Activated CD4-positive, alpha-beta memory T cell treated with anti-CD3 and anti-CD28 coated beads, Interleukin-2, amount 10 ng/mL, durations not matched to agents 7 days and 5 days (primary cell): ENCODE measurements at regions not wholly inside any gene's neighbourhood (a gene's known extent, or its start where the extent isn't known, plus 50 kb on each side); places are given as distances from the start of the nearest gene placed in this dataset.
"Not testable (repeated sequence)": the region's sequence is repeated elsewhere in the genome, so short reads cannot be mapped to it uniquely, and the experiment has no call there.

ENCODE experiments used
- CTCF ChIA-PET: fragments of 350-600 bp; sonication (Branson Sonifier 250); formaldehyde crosslinking; loops from one replicate; lab custom pipeline; 2021; ENCODE audit warnings: antibody characterized with exemption, inconsistent platforms; lab: Charles Lee
- POLR2A ChIA-PET: fragments of 350-600 bp; sonication (Branson Sonifier 250); formaldehyde crosslinking; loops from one replicate; lab custom pipeline; 2021; ENCODE audit warnings: antibody characterized with exemption; lab: Charles Lee
- DNase-seq: peaks from one replicate; pipeline ENCODE4 v3.0.0-alpha.2; 2020
- H3K27ac Mint-ChIP-seq: one replicate; pipeline ENCODE4 v1.8.0; 2021; ENCODE audit warnings: mild to moderate bottlenecking, mixed read lengths
- H3K27me3 Mint-ChIP-seq: one replicate; pipeline ENCODE4 v1.8.0; 2021; ENCODE audit warnings: mixed read lengths
- H3K36me3 Mint-ChIP-seq: one replicate; pipeline ENCODE4 v1.8.0; 2021; ENCODE audit warnings: low read depth, mixed read lengths
- H3K4me1 Mint-ChIP-seq: one replicate; pipeline ENCODE4 v1.8.0; 2021; ENCODE audit warnings: mixed read lengths
- H3K4me3 Mint-ChIP-seq: one replicate; pipeline ENCODE4 v1.8.0; 2021; ENCODE audit warnings: mild to moderate bottlenecking, mixed read lengths
- H3K9me3 Mint-ChIP-seq: one replicate; pipeline ENCODE4 v1.8.0; 2021; ENCODE audit warnings: mixed read lengths

DNA sequence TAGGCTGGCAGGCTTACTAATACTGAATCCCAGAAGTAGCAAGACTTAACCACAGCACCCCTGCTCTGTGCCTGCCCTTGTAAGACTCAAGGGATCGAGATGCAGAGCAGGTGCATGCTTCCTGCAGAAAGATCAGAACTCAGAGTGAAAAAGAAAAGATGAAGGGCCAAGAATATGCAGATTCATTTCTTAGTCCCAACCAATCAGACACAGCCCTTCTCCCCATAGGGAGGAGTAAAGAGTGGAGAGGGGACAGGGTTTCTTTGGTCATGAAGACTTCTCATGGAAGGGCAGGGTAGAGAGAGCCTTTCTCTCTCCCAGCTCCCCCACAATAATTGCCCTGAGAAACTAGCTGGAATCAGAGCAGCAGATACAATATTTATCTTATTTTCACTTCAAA, 105.6 kb upstream of the MB21D2 start:
- Mint-ChIP-seq H3K4me1 (no peaks in the 10 kb centered on the region), H3K36me3 (no peaks in the 10 kb centered on the region), H3K27ac (no peak overlapping the region), H3K27me3 (peaks cover 2% of the 10 kb centered on the region), H3K9me3 (no peaks in the 10 kb centered on the region), H3K4me3 (no peak overlapping the region)
- CTCF ChIA-PET = no interaction called here
- POLR2A ChIA-PET = no interaction called here
- DNase-seq = no peak

DNA sequence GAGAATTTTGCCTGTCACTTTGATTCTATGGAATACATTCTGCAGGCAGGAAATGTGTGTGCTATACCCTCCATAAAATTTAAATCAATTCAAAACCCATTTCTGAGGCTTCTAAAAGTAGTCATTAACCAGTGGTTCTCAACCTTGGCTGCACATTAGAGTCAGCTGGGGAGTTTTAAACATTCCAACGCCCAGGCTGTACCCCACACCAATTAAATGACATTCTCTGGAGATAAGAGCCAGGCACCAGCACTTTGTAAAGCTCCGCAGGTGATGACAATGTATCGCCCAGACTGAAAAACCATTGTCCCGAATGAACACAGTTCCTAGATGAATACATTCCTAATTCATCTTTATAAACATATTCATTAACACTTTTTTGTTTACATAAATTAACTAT, 110.6 kb upstream of the MB21D2 start:
- peaks cover 2% of the 10 kb centered on the region for H3K27me3 Mint-ChIP-seq
- POLR2A ChIA-PET = no interaction called here
- H3K4me3 Mint-ChIP-seq = no peak overlapping the region
- H3K4me1 Mint-ChIP-seq = peaks cover 8% of the 10 kb centered on the region
- H3K36me3 Mint-ChIP-seq = no peaks in the 10 kb centered on the region
- CTCF ChIA-PET = no interaction called here
- DNase-seq = no peak
- no peaks in the 10 kb centered on the region for H3K9me3 Mint-ChIP-seq
- no peak overlapping the region for H3K27ac Mint-ChIP-seq

DNA sequence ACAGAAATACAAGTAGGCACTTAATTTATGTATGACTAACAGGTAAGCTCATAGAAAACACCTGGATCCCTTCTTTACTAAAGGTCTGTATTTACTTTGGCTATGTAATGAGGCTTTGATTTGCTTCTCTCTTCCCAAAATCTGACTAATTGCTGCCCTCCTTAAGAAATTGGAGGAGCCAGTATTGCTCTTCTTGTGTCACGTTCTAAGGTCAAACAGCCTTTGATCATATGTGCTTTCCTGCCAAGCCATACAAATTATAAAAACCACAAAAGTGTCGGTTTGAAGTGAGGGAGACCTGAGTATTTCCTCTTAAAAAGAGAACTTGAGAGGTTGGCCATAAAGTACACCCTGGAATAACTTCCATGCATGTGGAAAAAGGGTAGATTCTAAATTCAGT, 112.1 kb upstream of the MB21D2 start:
- Mint-ChIP-seq H3K36me3 (no peaks in the 10 kb centered on the region), H3K4me3 (no peak overlapping the region), H3K4me1 (peaks cover 8% of the 10 kb centered on the region), H3K27me3 (no peaks in the 10 kb centered on the region), H3K27ac (no peak overlapping the region), H3K9me3 (no peaks in the 10 kb centered on the region)
- ChIA-PET CTCF (no interaction called here), POLR2A (no interaction called here)
- DNase-seq = no peak

DNA sequence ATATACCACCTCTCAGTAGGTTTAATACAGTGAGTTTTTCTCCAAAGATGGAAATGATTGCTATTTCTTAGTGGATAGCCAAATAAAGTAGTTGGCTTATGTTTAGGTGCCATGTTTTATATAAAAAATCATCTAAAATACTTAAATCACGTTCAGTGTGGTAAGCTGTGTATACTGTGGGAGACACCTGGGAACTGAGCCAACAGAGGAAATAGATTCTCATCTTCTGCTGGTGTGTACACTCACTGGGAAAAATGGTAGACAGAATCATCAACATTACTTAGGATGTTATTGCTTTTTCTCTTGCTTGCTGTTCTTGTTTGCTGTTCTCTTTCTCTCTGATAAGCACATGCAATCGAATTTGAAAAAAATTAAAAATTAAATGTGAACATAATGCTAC, 112.6 kb upstream of the MB21D2 start:
- H3K27me3 Mint-ChIP-seq = no peaks in the 10 kb centered on the region
- H3K4me1 Mint-ChIP-seq = peaks cover 8% of the 10 kb centered on the region
- H3K27ac Mint-ChIP-seq = no peak overlapping the region
- no peak overlapping the region for H3K4me3 Mint-ChIP-seq
- H3K9me3 Mint-ChIP-seq = no peaks in the 10 kb centered on the region
- no peaks in the 10 kb centered on the region for H3K36me3 Mint-ChIP-seq
- CTCF ChIA-PET = no interaction called here
- POLR2A ChIA-PET = no interaction called here
- DNase-seq = no peak

DNA sequence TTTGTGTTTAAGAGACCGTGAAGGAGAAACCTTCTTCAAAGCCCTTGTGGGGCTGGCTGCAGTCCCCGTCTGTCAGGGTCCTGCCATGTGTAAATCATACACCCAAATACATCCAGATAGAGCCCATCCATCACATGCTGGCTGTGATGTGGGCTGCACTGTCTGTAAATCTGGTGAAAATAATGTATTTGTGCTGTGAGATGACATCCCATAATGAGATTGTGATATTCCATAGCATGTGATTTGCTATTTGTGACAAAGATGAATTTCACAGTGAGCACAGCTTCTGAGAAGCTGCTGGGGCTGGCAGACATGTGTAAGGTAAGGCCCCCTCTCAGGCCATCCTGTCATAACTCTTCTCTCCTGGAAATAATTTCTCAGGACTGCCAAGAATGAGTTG, 114.3 kb upstream of the MB21D2 start:
- Mint-ChIP-seq H3K4me3 (no peak overlapping the region), H3K36me3 (no peaks in the 10 kb centered on the region), H3K4me1 (peaks cover 8% of the 10 kb centered on the region), H3K27me3 (peaks cover 2% of the 10 kb centered on the region), H3K27ac (no peak overlapping the region), H3K9me3 (no peaks in the 10 kb centered on the region)
- CTCF ChIA-PET = interaction anchor here (1.3 to 1.8 kb wide), 2 partner anchors 9 to 215 kb away, joined by 3 to 9 read pairs; no protein-coding TSS in a partner anchor
- POLR2A ChIA-PET = no interaction called here
- DNase-seq = no peak

DNA sequence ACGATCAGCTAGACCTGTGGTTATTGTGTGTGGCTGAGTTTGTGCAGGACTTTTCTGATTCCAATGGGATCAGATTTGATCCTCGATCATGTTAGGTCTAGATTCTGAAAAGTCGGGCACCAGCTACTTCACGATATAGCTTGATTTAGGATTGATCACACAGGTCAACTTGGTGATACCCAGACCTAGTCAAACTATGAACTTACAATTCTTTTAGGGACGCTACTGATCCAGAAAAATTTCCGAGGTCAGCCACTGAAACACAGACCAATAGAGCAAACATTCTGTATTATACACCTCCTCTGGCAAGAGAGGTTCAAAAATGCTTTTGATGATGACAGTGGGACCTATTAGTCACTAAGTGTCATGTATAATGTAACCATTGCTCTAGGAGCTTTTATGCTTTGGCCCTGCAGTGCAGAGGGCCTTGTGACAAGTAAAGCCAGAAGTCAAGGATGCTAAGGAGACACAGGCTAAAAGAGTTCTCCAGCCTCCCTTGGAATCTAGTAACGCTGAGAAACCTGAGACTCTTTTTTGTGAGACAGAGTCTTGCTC, 115.6 kb upstream of the MB21D2 start:
- ChIA-PET CTCF (interaction anchor here (1.8 kb wide), 1 partner anchor 217 kb away, joined by 9 read pairs; no protein-coding TSS in a partner anchor), POLR2A (no interaction called here)
- Mint-ChIP-seq H3K4me1 (peaks cover 8% of the 10 kb centered on the region), H3K9me3 (peaks cover 5% of the 10 kb centered on the region), H3K36me3 (no peaks in the 10 kb centered on the region), H3K27me3 (peaks cover 2% of the 10 kb centered on the region), H3K27ac (no peak overlapping the region), H3K4me3 (no peak overlapping the region)
- no peak for DNase-seq

DNA sequence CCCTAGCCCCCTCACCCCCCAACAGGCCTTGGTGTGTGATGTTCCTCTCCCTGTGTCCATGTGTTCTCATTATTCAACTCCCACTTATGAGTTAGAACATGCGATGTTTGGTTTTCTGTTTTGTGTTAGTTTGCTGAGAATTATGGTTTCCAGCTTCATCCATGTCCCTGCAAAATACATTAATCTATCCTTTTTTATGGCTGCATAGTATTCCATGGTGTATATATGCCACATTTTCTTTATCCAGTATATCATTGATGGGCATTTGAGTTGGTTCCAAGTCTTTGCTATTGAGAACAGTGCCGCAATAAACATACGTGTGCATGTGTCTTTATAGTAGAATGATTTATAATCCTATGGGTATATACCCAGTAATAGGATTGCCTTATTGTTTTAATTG, 120.2 kb upstream of the MB21D2 start:
- POLR2A ChIA-PET, H3K4me1 Mint-ChIP-seq: not testable (repeated sequence)

DNA sequence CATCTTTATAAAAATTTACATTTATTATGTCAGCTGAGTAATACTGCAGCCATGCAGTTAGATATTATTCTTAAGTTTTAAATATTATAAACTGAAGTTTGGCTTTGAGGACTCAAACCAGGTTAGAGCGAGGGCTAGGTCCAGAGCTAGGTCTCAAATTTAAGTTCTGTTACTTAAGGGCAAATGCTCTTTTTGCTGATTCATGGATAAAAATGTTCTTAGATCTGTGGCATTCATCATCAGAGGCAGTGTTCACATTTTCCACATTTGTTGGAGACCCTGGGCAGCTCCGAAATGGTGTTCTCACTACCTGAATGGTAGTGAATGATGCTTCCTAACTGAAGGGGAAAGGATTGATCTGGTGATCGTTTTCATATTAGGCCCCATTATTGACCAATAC, 121.4 kb upstream of the MB21D2 start:
- H3K27me3 Mint-ChIP-seq = peaks cover 2% of the 10 kb centered on the region
- peaks cover 4% of the 10 kb centered on the region for H3K4me1 Mint-ChIP-seq
- ChIA-PET CTCF (interaction anchor here (0.6 to 8.6 kb wide), 3 partner anchors 151 to 289 kb away, joined by 3 to 198 read pairs (median 3); no protein-coding TSS in a partner anchor), POLR2A (interaction anchor here (1.0 kb wide), 1 partner anchor 146 kb away, joined by 3 read pairs; no protein-coding TSS in a partner anchor)
- no peak overlapping the region for H3K27ac Mint-ChIP-seq
- H3K4me3 Mint-ChIP-seq = no peak overlapping the region
- H3K9me3 Mint-ChIP-seq = peaks cover 5% of the 10 kb centered on the region
- H3K36me3 Mint-ChIP-seq = no peaks in the 10 kb centered on the region
- DNase-seq = no peak

More for the DNA sequence above, 120.2 kb upstream of the MB21D2 start:
- H3K27me3 Mint-ChIP-seq, H3K9me3 Mint-ChIP-seq, H3K36me3 Mint-ChIP-seq, H3K27ac Mint-ChIP-seq, H3K4me3 Mint-ChIP-seq, DNase-seq: not testable (repeated sequence)
- CTCF ChIA-PET = interaction anchor here (8.6 kb wide), 1 partner anchor 223 kb away, joined by 198 read pairs; no protein-coding TSS in a partner anchor

DNA sequence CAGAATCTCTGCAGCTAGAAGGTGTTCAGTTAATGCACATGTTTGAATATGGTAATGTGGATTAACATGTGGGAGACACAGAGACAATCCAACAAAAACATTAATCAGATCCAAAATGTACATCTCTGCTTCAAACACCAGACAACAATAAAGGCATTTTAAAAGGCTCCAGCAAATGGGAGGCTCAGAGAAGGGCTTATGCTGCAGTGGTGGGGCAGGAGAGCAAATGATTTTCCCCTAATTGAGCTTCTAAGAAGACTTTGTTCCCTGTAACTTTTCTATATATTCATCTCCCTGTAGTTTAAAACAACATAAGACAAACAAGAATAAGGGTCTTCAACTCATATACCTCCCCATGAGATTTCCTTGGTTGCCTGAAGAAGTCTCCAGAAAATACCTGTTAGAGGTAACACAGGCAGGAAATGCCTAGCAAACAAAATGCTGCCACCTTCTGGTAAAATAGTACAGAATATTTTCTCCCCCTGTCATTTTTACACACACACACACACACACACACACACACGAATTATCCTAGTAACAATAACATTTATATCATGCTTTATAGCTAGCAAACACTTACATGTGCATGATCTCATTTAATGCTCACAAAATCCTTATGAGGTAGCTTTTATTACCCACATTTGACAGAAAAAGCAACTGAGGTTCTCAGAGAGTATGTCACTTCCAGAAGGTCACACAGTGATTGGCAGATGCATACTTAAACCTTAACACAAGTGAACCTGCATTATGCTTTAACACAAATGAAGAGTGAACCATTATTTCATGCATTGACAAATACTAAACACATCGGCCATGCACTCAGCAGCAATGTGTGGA, 123.4 kb upstream of the MB21D2 start:
- ChIA-PET POLR2A (interaction anchor here (0.9 to 1.5 kb wide), 3 partner anchors 124 to 228 kb away, joined by 3 to 6 read pairs (median 4); partner anchors contain the start of gene MB21D2), CTCF (interaction anchor here (0.6 to 8.6 kb wide), 30 partner anchors 9 to 532 kb away, joined by 3 to 198 read pairs (median 4); no protein-coding TSS in a partner anchor)
- Mint-ChIP-seq H3K4me3 (no peak overlapping the region), H3K36me3 (no peaks in the 10 kb centered on the region), H3K27me3 (no peaks in the 10 kb centered on the region), H3K27ac (no peak overlapping the region), H3K9me3 (peaks cover 5% of the 10 kb centered on the region), H3K4me1 (peaks cover 4% of the 10 kb centered on the region)
- DNase-seq = no peak

DNA sequence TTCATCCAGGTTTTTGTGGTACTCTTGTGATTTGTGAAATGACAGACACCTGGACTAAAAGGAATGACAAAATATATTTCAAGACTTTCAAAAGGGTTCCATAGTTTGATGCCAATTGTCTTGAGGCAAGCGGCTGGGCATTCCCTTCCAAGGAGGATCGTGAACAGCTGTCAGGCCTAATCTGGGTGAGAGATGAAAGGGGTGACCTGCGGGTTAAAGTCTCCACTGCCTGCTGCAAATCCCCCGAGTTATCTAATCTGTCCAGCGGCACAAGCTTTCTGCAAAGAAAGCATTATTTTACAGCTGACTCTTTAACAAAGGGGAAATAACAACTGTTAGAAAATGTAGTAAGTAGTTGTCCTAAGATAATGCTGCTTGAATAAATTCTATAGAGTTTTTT, 128.7 kb upstream of the MB21D2 start:
- no peaks in the 10 kb centered on the region for H3K36me3 Mint-ChIP-seq
- H3K4me3 Mint-ChIP-seq = no peak overlapping the region
- no peaks in the 10 kb centered on the region for H3K4me1 Mint-ChIP-seq
- H3K27me3 Mint-ChIP-seq = peaks cover 6% of the 10 kb centered on the region
- ChIA-PET POLR2A (no interaction called here), CTCF (no interaction called here)
- no peak for DNase-seq
- H3K27ac Mint-ChIP-seq = no peak overlapping the region
- H3K9me3 Mint-ChIP-seq = no peaks in the 10 kb centered on the region

DNA sequence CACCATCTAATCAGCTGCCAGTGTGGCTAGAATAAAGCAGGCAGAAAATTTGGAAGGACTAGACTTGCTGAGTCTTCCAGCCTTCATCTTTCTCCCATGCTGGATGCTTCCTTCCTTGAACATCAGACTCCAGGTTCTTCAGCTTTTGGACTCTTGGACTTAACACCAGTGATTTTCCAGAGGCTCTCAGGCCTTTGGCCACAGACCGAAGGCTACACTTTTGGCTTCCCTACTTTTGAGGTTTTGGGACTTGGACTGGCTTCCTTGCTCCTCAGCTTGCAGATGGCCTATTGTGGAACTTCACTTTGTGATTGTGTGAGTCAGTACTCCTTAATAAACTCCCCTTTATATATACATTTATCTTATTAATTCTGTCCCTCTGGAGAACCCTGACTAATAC, 129.8 kb upstream of the MB21D2 start:
- DNase-seq, H3K4me3 Mint-ChIP-seq, CTCF ChIA-PET, H3K36me3 Mint-ChIP-seq, H3K27ac Mint-ChIP-seq, H3K9me3 Mint-ChIP-seq, H3K27me3 Mint-ChIP-seq, POLR2A ChIA-PET, H3K4me1 Mint-ChIP-seq: not testable (repeated sequence)

DNA sequence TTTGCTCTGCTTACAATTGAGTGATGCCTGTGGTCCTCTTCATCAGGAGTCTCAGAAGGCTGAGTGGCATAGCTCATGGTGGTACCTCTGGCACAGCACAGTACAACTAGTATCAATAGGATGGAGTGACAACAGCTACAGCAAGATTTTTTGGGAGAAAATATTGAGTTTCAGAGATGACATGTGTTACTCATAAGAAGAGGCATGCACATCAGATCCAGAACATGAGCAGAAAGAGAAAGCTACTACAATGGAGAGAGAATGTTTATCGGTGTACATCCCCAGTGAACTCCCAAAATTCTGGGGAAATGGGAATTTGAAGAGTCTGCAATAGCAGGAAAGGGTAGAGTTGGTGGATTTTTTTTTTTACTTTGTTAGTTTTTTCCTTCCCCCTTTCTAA, 130.5 kb upstream of the MB21D2 start:
- Mint-ChIP-seq H3K36me3 (no peaks in the 10 kb centered on the region), H3K9me3 (no peaks in the 10 kb centered on the region), H3K27me3 (peaks cover 8% of the 10 kb centered on the region), H3K4me1 (no peaks in the 10 kb centered on the region), H3K4me3 (no peak overlapping the region), H3K27ac (no peak overlapping the region)
- DNase-seq = no peak
- POLR2A ChIA-PET = no interaction called here
- CTCF ChIA-PET = interaction anchor here (0.7 kb wide), 1 partner anchor 210 kb away, joined by 3 read pairs; no protein-coding TSS in a partner anchor

DNA sequence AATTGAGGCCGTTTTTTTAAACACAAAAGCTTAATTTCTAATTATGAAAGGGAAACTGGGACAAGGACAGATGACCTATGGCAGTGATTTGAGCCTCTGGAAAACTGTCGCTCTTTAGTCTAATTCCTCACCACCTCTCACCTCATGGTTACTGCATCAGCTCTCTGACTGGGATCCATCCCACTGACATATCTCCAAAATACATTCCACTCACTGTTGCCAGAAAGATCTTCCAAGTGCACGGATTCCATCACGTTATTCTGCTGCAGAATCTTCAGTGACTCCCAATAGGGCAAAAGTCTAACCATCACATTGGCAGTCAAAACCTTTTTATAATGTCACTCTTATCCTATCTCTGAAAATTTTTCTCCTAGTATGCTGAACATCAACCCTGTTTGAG, 132.3 kb upstream of the MB21D2 start:
- Mint-ChIP-seq H3K27me3 (peaks cover 8% of the 10 kb centered on the region), H3K4me1 (no peaks in the 10 kb centered on the region), H3K27ac (no peak overlapping the region), H3K9me3 (no peaks in the 10 kb centered on the region), H3K36me3 (no peaks in the 10 kb centered on the region), H3K4me3 (no peak overlapping the region)
- ChIA-PET POLR2A (no interaction called here), CTCF (no interaction called here)
- DNase-seq = no peak
